Osteocyte (in vitro differentiated cells): ENCODE measurements at regions not wholly inside any gene's neighbourhood (a gene's known extent, or its start where the extent isn't known, plus 50 kb on each side); places are given as distances from the start of the nearest gene placed in this dataset.

ENCODE experiments used
- DNase-seq: peaks from one replicate; pipeline ENCODE4 v3.0.0; 2021; ENCODE audit warnings: mixed read lengths; ENCODE audit not compliant: unreplicated experiment; ENCODE audit errors: extremely low spot score
- H3K27ac Mint-ChIP-seq: one replicate; pipeline ENCODE4 v1.8.0; 2021; ENCODE audit warnings: mild to moderate bottlenecking, mixed read lengths; ENCODE audit not compliant: unreplicated experiment
- H3K27me3 Mint-ChIP-seq: one replicate; pipeline ENCODE4 v1.8.0; 2021; ENCODE audit warnings: mixed read lengths; ENCODE audit not compliant: unreplicated experiment
- H3K36me3 Mint-ChIP-seq: one replicate; pipeline ENCODE4 v1.8.0; 2021; ENCODE audit warnings: mixed read lengths; ENCODE audit not compliant: unreplicated experiment
- H3K4me1 Mint-ChIP-seq: one replicate; pipeline ENCODE4 v1.8.0; 2021; ENCODE audit warnings: mixed read lengths; ENCODE audit not compliant: unreplicated experiment
- H3K4me3 Mint-ChIP-seq: one replicate; pipeline ENCODE4 v1.8.0; 2021; ENCODE audit warnings: mild to moderate bottlenecking, moderate library complexity, mixed read lengths; ENCODE audit not compliant: unreplicated experiment
- H3K9me3 Mint-ChIP-seq: one replicate; pipeline ENCODE4 v1.8.0; 2021; ENCODE audit warnings: mixed read lengths; ENCODE audit not compliant: unreplicated experiment
- TF ChIP-seq, protein P1 (sequence below): fragments of 200-600 bp; sonication (generic); IDR thresholded peaks from 2 replicates; pipeline ENCODE4 v1.5.0; 2021; ENCODE audit warnings: antibody characterized with exemption, mild to moderate bottlenecking, moderate library complexity

DNA sequence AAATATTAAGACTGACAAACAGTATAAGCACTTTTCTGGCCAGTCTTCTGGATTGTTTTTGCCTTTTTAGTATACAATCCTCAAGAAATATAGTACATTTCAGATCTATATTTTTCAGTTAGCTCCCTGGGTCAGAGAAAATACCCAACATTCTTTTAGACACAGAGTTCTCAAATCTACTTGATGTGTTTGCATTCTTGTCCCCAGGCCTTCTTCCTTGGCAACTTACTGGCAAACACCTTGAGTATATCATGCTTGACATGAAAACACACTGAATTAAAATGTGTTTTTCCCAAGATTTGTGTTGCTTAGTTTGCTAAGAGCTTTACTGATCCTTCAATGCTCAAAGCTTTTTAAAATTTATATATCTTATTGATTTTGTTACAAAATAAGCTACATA is 1413.1 kb upstream of the CDH9 start:
- Mint-ChIP-seq H3K27me3 (no peaks in the 10 kb centered on the region), H3K4me3 (no peak overlapping the region), H3K36me3 (no peaks in the 10 kb centered on the region), H3K9me3 (peaks cover 3% of the 10 kb centered on the region), H3K4me1 (no peaks in the 10 kb centered on the region), H3K27ac (no peak overlapping the region)
- TF ChIP-seq, protein P1, sequence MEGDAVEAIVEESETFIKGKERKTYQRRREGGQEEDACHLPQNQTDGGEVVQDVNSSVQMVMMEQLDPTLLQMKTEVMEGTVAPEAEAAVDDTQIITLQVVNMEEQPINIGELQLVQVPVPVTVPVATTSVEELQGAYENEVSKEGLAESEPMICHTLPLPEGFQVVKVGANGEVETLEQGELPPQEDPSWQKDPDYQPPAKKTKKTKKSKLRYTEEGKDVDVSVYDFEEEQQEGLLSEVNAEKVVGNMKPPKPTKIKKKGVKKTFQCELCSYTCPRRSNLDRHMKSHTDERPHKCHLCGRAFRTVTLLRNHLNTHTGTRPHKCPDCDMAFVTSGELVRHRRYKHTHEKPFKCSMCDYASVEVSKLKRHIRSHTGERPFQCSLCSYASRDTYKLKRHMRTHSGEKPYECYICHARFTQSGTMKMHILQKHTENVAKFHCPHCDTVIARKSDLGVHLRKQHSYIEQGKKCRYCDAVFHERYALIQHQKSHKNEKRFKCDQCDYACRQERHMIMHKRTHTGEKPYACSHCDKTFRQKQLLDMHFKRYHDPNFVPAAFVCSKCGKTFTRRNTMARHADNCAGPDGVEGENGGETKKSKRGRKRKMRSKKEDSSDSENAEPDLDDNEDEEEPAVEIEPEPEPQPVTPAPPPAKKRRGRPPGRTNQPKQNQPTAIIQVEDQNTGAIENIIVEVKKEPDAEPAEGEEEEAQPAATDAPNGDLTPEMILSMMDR: no peak
- DNase-seq: no peak

DNA sequence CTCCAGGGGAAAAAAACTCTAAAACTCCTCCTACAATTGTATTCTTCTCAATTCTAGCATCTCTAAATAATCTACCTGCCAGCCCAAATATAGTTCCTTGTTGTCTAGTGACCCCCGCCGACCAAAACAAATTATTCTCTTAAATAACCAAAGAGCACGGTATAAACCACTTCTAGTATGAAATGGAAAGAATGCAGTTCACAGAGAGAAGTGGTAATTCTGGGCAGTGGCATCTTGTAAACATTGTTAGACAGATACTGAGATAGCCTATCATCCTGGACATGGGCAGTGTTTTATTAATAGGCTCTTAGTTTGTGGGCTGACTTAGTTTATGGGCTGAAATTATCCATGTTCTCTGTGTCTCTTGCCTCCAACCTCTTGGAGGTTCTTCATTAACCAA is 1412.6 kb upstream of the CDH9 start:
- Mint-ChIP-seq H3K27me3 (no peaks in the 10 kb centered on the region), H3K4me1 (no peaks in the 10 kb centered on the region), H3K4me3 (no peak overlapping the region), H3K9me3 (peaks cover 6% of the 10 kb centered on the region), H3K36me3 (no peaks in the 10 kb centered on the region), H3K27ac (no peak overlapping the region)
- TF ChIP-seq, protein P1: no peak
- DNase-seq: no peak

DNA sequence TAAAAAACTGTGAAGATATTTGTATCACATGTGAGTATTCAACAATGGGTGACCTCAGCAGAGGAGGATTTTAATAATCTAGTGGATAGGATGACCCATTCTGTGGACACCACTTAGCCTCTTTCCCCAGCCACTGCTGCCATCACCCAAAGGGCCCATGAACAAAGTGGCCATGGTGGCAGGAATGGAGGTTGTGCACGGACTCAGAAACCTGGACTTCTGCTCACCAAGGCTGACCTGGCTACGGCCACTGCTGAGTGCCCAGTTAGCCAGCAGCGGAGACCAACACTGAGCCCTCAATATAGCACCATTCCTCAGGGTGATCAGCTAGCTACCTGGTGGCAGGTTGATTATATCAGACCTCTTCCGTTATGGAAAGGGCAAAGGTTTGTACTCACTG is 1410.4 kb upstream of the CDH9 start:
- no peak for DNase-seq
- TF ChIP-seq, protein P1: no peak
- Mint-ChIP-seq H3K9me3 (peaks cover 19% of the 10 kb centered on the region), H3K27ac (no peak overlapping the region), H3K36me3 (peaks cover 3% of the 10 kb centered on the region), H3K27me3 (no peaks in the 10 kb centered on the region), H3K4me1 (no peaks in the 10 kb centered on the region), H3K4me3 (no peak overlapping the region)

DNA sequence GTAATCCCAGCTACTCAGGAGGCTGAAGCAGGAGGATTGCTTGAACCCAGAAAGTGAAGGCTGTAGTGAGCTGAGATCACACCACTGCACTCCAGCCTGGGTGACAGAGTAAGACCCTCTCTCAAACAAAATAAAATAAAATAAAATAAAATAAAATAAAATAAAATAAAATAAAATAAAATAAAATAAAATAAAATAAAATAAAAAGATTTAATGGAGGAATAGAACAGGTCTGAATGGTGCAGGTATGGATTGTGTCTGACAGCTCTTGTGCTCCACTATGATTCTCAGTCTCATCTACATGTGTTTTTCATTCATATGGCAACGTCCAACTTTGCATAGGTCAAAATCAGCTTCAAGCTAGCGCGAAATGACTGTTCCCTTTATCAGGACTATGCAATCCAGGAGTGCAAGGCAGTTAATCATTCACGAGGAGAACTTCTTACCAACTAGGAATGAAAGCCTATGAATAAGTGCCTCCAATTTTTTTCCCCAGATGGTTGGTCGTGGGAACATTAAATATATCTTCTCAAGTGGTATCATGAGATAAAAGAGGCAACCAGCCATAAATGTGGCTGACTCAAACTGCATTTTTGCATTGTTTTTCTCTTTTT is 1392.3 kb upstream of the CDH9 start:
- no peak for DNase-seq
- TF ChIP-seq, protein P1: no peak
- Mint-ChIP-seq H3K4me1 (no peaks in the 10 kb centered on the region), H3K27me3 (peaks cover 2% of the 10 kb centered on the region), H3K27ac (no peak overlapping the region), H3K9me3 (peaks cover 4% of the 10 kb centered on the region), H3K4me3 (no peak overlapping the region), H3K36me3 (no peaks in the 10 kb centered on the region)

DNA sequence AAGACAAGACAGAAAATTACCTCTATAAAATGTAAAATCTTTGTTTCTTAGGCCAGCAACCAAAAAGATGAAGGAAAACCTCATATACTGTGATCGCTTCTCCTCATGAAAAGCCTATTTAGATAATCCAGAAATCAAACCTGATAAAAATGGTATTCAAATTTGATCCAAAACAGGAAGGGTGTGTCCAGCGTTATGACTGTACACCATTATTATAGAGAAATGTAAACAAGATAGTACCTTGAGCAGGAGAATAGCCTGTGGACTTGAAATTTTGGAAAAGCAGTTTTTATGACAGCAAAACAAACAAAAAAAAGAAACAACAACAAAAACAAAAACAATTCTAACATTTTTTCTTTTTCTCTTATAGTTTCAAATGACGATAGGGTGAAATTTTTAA is 1382.8 kb upstream of the CDH9 start:
- Mint-ChIP-seq H3K4me1 (no peaks in the 10 kb centered on the region), H3K4me3 (no peak overlapping the region), H3K27me3 (no peaks in the 10 kb centered on the region), H3K27ac (no peak overlapping the region), H3K9me3 (peaks cover 14% of the 10 kb centered on the region), H3K36me3 (peaks cover 3% of the 10 kb centered on the region)
- DNase-seq: no peak
- TF ChIP-seq, protein P1: no peak
